Activated naive CD4-positive, alpha-beta T cell treated with anti-CD3 and anti-CD28 coated beads for 36 hours (primary cell): ENCODE measurements at regions not wholly inside any gene's neighbourhood (a gene's known extent, or its start where the extent isn't known, plus 50 kb on each side); places are given as distances from the start of the nearest gene placed in this dataset.
"Not testable (repeated sequence)": the region's sequence is repeated elsewhere in the genome, so short reads cannot be mapped to it uniquely, and the experiment has no call there.

ENCODE experiments used
- CTCF ChIA-PET: fragments of 350-600 bp; sonication (Branson Sonifier 250); formaldehyde crosslinking; loops from one replicate; lab custom pipeline; 2021; ENCODE audit warnings: antibody characterized with exemption; lab: Charles Lee
- DNase-seq: peaks from one replicate; pipeline ENCODE4 v3.0.0-alpha.2; 2020
- H3K27ac Mint-ChIP-seq: one replicate; pipeline ENCODE4 v1.8.0; 2021; ENCODE audit warnings: mild to moderate bottlenecking, mixed read lengths
- H3K27me3 Mint-ChIP-seq: one replicate; pipeline ENCODE4 v1.8.0; 2021; ENCODE audit warnings: low read depth, mixed read lengths
- H3K36me3 Mint-ChIP-seq: one replicate; pipeline ENCODE4 v1.8.0; 2021; ENCODE audit warnings: low read depth, mixed read lengths
- H3K4me1 Mint-ChIP-seq: one replicate; pipeline ENCODE4 v1.8.0; 2021; ENCODE audit warnings: low read depth, mixed read lengths
- H3K4me3 Mint-ChIP-seq: one replicate; pipeline ENCODE4 v1.8.0; 2021; ENCODE audit warnings: mild to moderate bottlenecking, moderate library complexity, mixed read lengths
- H3K9me3 Mint-ChIP-seq: one replicate; pipeline ENCODE4 v1.8.0; 2021; ENCODE audit warnings: mixed read lengths
- intact Hi-C: fragments of 100-400 bp; cut with micrococcal nuclease; formaldehyde crosslinking; loops from one replicate; pipeline ENCODE4 v1.15.1; 2023

- Mint-ChIP-seq H3K4me3 (no peak overlapping the region), H3K27me3 (no peaks in the 10 kb centered on the region), H3K27ac (no peak overlapping the region), H3K9me3 (no peaks in the 10 kb centered on the region), H3K4me1 (no peaks in the 10 kb centered on the region), H3K36me3 (no peaks in the 10 kb centered on the region)
- DNase-seq, result no peak
- intact Hi-C loops, result no loop called here
- CTCF ChIA-PET, result no interaction called here
Observed at GRCh38 chr3:127040216-127040615, 57.3 kb downstream of the PLXNA1 start.

GRCh38 chr3:127041264-127041820 lies 58.4 kb downstream of the PLXNA1 start:
- CTCF ChIA-PET, result no interaction called here
- no peaks in the 10 kb centered on the region for H3K4me1 Mint-ChIP-seq
- H3K27me3 Mint-ChIP-seq, result no peaks in the 10 kb centered on the region
- DNase-seq, result no peak
- H3K36me3 Mint-ChIP-seq, result no peaks in the 10 kb centered on the region
- H3K4me3 Mint-ChIP-seq, result no peak overlapping the region
- intact Hi-C loops, result no loop called here
- H3K9me3 Mint-ChIP-seq, result no peaks in the 10 kb centered on the region
- H3K27ac Mint-ChIP-seq, result no peak overlapping the region

GRCh38 chr3:127041933-127042332 lies 59.0 kb downstream of the PLXNA1 start:
- H3K36me3 Mint-ChIP-seq, result no peaks in the 10 kb centered on the region
- intact Hi-C loops, result no loop called here
- no peaks in the 10 kb centered on the region for H3K27me3 Mint-ChIP-seq
- CTCF ChIA-PET, result no interaction called here
- H3K9me3 Mint-ChIP-seq, result no peaks in the 10 kb centered on the region
- DNase-seq, result no peak
- no peak overlapping the region for H3K4me3 Mint-ChIP-seq
- H3K4me1 Mint-ChIP-seq, result no peaks in the 10 kb centered on the region
- no peak overlapping the region for H3K27ac Mint-ChIP-seq

DNA sequence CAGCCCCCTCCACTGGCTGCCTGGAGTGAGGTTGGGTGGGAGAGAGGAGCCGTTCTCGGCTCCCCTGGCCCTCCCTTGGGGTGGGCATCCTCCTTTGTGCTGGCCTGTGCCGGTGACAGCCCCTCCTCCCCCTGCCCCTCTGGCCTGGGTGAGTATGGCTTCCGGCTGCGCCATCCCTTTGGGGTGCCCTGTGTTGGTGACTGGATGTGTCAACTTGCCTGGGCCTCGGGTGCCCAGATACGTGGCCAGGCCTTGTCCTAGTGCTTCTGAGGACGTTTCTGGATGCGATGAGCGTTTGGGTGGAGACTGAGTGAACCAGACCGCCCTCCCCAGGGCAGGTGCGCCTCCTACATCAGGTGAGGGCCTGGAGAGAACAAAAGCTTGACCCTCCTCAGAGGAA lies 59.7 kb downstream of the PLXNA1 start:
- no peaks in the 10 kb centered on the region for H3K27me3 Mint-ChIP-seq
- H3K4me3 Mint-ChIP-seq, result no peak overlapping the region
- H3K36me3 Mint-ChIP-seq, result no peaks in the 10 kb centered on the region
- no peaks in the 10 kb centered on the region for H3K4me1 Mint-ChIP-seq
- H3K27ac Mint-ChIP-seq, result no peak overlapping the region
- CTCF ChIA-PET, result no interaction called here
- DNase-seq, result no peak
- intact Hi-C loops, result no loop called here
- H3K9me3 Mint-ChIP-seq, result no peaks in the 10 kb centered on the region

DNA sequence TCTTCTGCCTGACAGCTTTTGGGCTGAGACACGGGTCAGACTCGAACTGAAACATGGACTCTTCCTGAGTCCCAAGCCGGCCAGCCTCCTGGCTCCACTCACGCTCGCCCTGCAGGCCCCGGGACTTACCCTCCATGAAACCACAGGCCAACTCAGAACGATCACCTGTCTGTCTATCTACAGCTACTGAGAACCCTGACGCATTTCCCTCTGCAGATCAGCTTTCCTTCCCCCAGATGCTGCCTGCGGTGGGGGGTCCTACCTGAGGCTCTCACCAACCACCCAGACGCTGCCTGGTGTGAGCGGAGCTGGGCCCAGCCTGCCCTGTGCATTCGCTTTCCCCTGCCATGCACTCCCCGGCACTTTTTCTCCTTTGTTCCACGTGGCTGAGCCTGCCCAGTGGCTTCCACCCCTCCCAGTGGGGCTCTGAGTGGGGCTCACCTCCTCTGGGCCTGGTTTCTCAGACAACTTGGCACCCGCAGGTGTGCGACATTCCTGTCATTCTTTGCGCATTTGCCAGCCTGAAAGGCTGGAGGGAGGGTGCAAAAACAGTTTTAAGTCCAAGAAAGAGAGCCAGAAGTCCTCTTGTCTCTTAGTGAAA lies 60.2 kb downstream of the PLXNA1 start:
- intact Hi-C loops, result no loop called here
- H3K4me1 Mint-ChIP-seq, result no peaks in the 10 kb centered on the region
- no peaks in the 10 kb centered on the region for H3K36me3 Mint-ChIP-seq
- no peak for DNase-seq
- no peak overlapping the region for H3K27ac Mint-ChIP-seq
- H3K27me3 Mint-ChIP-seq, result no peaks in the 10 kb centered on the region
- CTCF ChIA-PET, result no interaction called here
- no peak overlapping the region for H3K4me3 Mint-ChIP-seq
- no peaks in the 10 kb centered on the region for H3K9me3 Mint-ChIP-seq

GRCh38 chr3:127043731-127044510 lies 61.0 kb downstream of the PLXNA1 start:
- no peaks in the 10 kb centered on the region for H3K36me3 Mint-ChIP-seq
- DNase-seq, result no peak
- H3K27me3 Mint-ChIP-seq, result no peaks in the 10 kb centered on the region
- no peaks in the 10 kb centered on the region for H3K9me3 Mint-ChIP-seq
- intact Hi-C loops, result no loop called here
- H3K4me3 Mint-ChIP-seq, result no peak overlapping the region
- CTCF ChIA-PET, result no interaction called here
- H3K4me1 Mint-ChIP-seq, result no peaks in the 10 kb centered on the region
- no peak overlapping the region for H3K27ac Mint-ChIP-seq

GRCh38 chr3:127044996-127045395 lies 62.1 kb downstream of the PLXNA1 start:
- H3K36me3 Mint-ChIP-seq, result no peaks in the 10 kb centered on the region
- H3K27ac Mint-ChIP-seq, result no peak overlapping the region
- no peaks in the 10 kb centered on the region for H3K27me3 Mint-ChIP-seq
- H3K9me3 Mint-ChIP-seq, result peaks cover 5% of the 10 kb centered on the region
- intact Hi-C loops, result no loop called here
- H3K4me1 Mint-ChIP-seq, result no peaks in the 10 kb centered on the region
- H3K4me3 Mint-ChIP-seq, result no peak overlapping the region
- DNase-seq, result no peak
- CTCF ChIA-PET, result no interaction called here

- Mint-ChIP-seq H3K4me1 (no peaks in the 10 kb centered on the region), H3K27ac (no peak overlapping the region), H3K27me3 (no peaks in the 10 kb centered on the region), H3K36me3 (no peaks in the 10 kb centered on the region), H3K9me3 (peaks cover 6% of the 10 kb centered on the region), H3K4me3 (no peak overlapping the region)
- DNase-seq, result no peak
- intact Hi-C loops, result no loop called here
- CTCF ChIA-PET, result no interaction called here
Observed at GRCh38 chr3:127045435-127046045, 62.6 kb downstream of the PLXNA1 start.

DNA sequence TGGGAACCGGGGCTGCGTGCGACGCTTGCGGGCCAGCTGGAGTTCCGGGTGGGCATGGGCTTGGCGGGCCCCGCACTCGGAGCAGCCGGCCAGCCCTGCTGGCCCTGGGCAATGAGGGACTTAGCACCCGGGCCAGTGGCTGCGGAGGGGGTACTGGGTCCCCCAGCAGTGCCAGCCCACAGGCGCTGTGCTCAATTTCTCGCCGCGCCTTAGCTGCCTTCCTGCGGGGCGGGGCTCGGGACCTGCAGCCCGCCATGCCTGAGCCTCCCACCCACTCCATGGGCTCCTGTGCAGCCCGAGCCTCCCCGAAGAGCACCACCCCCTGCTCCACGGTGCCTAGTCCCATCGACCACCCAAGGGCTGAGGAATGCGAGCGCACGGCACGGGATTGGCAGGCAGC lies 63.8 kb downstream of the PLXNA1 start:
- H3K36me3 Mint-ChIP-seq, H3K4me1 Mint-ChIP-seq, CTCF ChIA-PET, H3K9me3 Mint-ChIP-seq, DNase-seq, H3K27ac Mint-ChIP-seq, H3K27me3 Mint-ChIP-seq, intact Hi-C loops, H3K4me3 Mint-ChIP-seq: not testable (repeated sequence)

DNA sequence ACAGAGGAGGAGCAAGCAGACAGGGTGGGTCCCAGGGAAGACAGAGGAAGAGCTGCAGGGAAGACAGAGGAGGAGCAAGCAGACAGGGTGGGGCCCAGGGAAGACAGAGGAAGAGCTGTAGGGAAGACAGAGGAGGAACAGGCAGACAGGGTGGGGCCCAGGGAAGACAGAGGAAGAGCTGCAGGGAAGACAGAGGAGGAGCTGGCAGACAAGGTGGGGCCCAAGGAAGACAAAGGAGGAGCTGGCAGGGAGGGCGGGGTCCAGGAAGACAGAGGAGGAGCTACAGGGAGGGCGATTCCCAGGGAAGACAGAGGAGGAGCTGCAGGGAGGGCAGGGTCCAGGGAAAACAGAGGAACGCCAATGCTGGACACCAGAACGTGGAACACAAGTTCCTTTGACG lies 66.5 kb downstream of the PLXNA1 start:
- intact Hi-C loops, result no loop called here
- CTCF ChIA-PET, result no interaction called here
- H3K36me3 Mint-ChIP-seq, result no peaks in the 10 kb centered on the region
- peaks cover 6% of the 10 kb centered on the region for H3K9me3 Mint-ChIP-seq
- no peak for DNase-seq
- no peak overlapping the region for H3K27ac Mint-ChIP-seq
- H3K4me3 Mint-ChIP-seq, result no peak overlapping the region
- peaks cover 3% of the 10 kb centered on the region for H3K27me3 Mint-ChIP-seq
- H3K4me1 Mint-ChIP-seq, result no peaks in the 10 kb centered on the region

- H3K27me3 Mint-ChIP-seq, result peaks cover 3% of the 10 kb centered on the region
- H3K4me1 Mint-ChIP-seq, result no peaks in the 10 kb centered on the region
- H3K36me3 Mint-ChIP-seq, result no peaks in the 10 kb centered on the region
- intact Hi-C loops, result no loop called here
- no peak for DNase-seq
- CTCF ChIA-PET, result no interaction called here
- no peak overlapping the region for H3K4me3 Mint-ChIP-seq
- H3K27ac Mint-ChIP-seq, result no peak overlapping the region
- peaks cover 6% of the 10 kb centered on the region for H3K9me3 Mint-ChIP-seq
Observed at GRCh38 chr3:127050733-127051132, 67.8 kb downstream of the PLXNA1 start.

DNA sequence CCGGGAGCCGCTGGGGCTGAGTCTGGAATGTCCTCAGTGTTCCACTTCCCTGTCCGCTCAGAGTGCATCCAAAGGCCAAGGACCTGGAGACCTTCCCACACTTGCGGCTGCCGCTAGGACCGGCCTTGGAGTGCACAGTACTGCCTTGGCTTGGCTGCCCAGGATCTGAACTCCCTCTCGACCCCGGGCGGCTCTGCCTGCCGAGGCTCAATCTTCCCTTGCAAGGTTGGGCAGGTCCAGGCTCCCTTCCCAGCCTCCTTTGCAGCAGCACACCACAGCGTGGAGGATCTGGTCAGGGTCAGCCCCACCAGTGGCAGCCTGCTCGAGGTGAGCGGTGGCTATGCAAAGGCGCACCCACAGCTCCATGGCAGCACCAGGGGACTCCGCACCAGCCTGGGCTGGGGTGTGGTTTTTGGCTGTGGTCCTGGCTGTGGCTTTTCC lies 69.2 kb downstream of the PLXNA1 start:
- intact Hi-C loops, result no loop called here
- Mint-ChIP-seq H3K36me3 (no peaks in the 10 kb centered on the region), H3K9me3 (peaks cover 7% of the 10 kb centered on the region), H3K27me3 (peaks cover 3% of the 10 kb centered on the region), H3K4me1 (no peaks in the 10 kb centered on the region), H3K27ac (no peak overlapping the region), H3K4me3 (no peak overlapping the region)
- CTCF ChIA-PET, result no interaction called here
- DNase-seq, result no peak

GRCh38 chr3:127053026-127053425 lies 70.1 kb downstream of the PLXNA1 start:
- no peak overlapping the region for H3K27ac Mint-ChIP-seq
- CTCF ChIA-PET, result no interaction called here
- DNase-seq, result no peak
- H3K9me3 Mint-ChIP-seq, result peaks cover 14% of the 10 kb centered on the region
- H3K36me3 Mint-ChIP-seq, result no peaks in the 10 kb centered on the region
- intact Hi-C loops, result no loop called here
- H3K4me1 Mint-ChIP-seq, result no peaks in the 10 kb centered on the region
- no peak overlapping the region for H3K4me3 Mint-ChIP-seq
- H3K27me3 Mint-ChIP-seq, result peaks cover 3% of the 10 kb centered on the region
